Endodermal cell (in vitro differentiated cells): ENCODE measurements at regions not wholly inside any gene's neighbourhood (a gene's known extent, or its start where the extent isn't known, plus 50 kb on each side); places are given as distances from the start of the nearest gene placed in this dataset.

ENCODE experiments used
- DNase-seq: peaks from one replicate; pipeline ENCODE4 v3.0.0-alpha.2; 2017
- H3K27ac ChIP-seq: 2 replicates; pipeline ENCODE4 v1.5.1; 2013; ENCODE audit warnings: mild to moderate bottlenecking, low read depth, low read length, moderate library complexity
- H3K27me3 ChIP-seq: 2 replicates; pipeline ENCODE4 v1.6.1; 2013; ENCODE audit warnings: mild to moderate bottlenecking, low read length, moderate library complexity; ENCODE audit not compliant: insufficient read depth, control insufficient read depth, poor library complexity, severe bottlenecking
- H3K36me3 ChIP-seq: 2 replicates; pipeline ENCODE4 v1.7.0; 2013; ENCODE audit warnings: mild to moderate bottlenecking, low read length, moderate library complexity; ENCODE audit not compliant: control insufficient read depth, insufficient read depth
- H3K4me1 ChIP-seq: one replicate; pipeline ENCODE4 v1.7.0; 2013; ENCODE audit warnings: low read length; ENCODE audit not compliant: control insufficient read depth, insufficient read depth
- H3K4me3 ChIP-seq: 2 replicates; pipeline ENCODE4 v1.5.1; 2013; ENCODE audit warnings: mild to moderate bottlenecking, low read length, moderate library complexity
- H3K9ac ChIP-seq: 2 replicates; pipeline ENCODE4 v1.6.1; 2013; ENCODE audit warnings: mild to moderate bottlenecking, low read length, moderate library complexity; ENCODE audit not compliant: poor library complexity, severe bottlenecking; ENCODE audit errors: extremely low read depth
- H3K9me3 ChIP-seq: 2 replicates; pipeline ENCODE4 v1.6.1; 2013; ENCODE audit warnings: mild to moderate bottlenecking, low read length, moderate library complexity; ENCODE audit not compliant: control insufficient read depth
- H3K27ac Mint-ChIP-seq: 2 replicates; pipeline ENCODE4 v1.8.0; 2020; ENCODE audit warnings: mixed read lengths
- H3K27me3 Mint-ChIP-seq: 2 replicates; pipeline ENCODE4 v1.8.0; 2021; ENCODE audit warnings: mild to moderate bottlenecking, mixed read lengths; ENCODE audit not compliant: insufficient read depth
- H3K36me3 Mint-ChIP-seq: 2 replicates; pipeline ENCODE4 v1.8.0; 2020; ENCODE audit warnings: low read depth, mixed read lengths
- H3K4me1 Mint-ChIP-seq: 2 replicates; pipeline ENCODE4 v1.8.0; 2020; ENCODE audit warnings: mixed read lengths
- H3K4me3 Mint-ChIP-seq: 2 replicates; pipeline ENCODE4 v1.8.0; 2020; ENCODE audit warnings: mild to moderate bottlenecking, moderate library complexity, mixed read lengths
- H3K9me3 Mint-ChIP-seq: 2 replicates; pipeline ENCODE4 v1.8.0; 2020; ENCODE audit warnings: mild to moderate bottlenecking, mixed read lengths
- CTCF ChIP-seq: fragments of 200-600 bp; sonication (generic); conservative IDR thresholded peaks from 2 replicates; pipeline ENCODE4 v1.5.0; 2021; ENCODE audit warnings: antibody characterized with exemption, mild to moderate bottlenecking
- WGBS, 2 experiments: methylation state at CpG; one replicate each; pipeline versions ENCODE4 v1.1.5 to v1.1.7; 2013; ENCODE audit warnings: missing lambda C conversion rate in 2 of 2, mixed read lengths in 1 of 2; ENCODE audit not compliant: insufficient coverage in 1 of 2, insufficient read length in 1 of 2; 5-methylcytosine and 5-hydroxymethylcytosine counted together

GRCh38 chr12:126428769-126429168, 1363.5 kb downstream of the AACS start:
- H3K4me1 Mint-ChIP-seq: peaks cover 2% of the 10 kb centered on the region
- DNase-seq: no peak
- H3K36me3 Mint-ChIP-seq: no peaks in the 10 kb centered on the region
- Histone ChIP-seq H3K9ac (no peak overlapping the region), H3K4me1 (no peaks in the 10 kb centered on the region), H3K27me3 (no peaks in the 10 kb centered on the region), H3K4me3 (no peak overlapping the region), H3K27ac (no peak overlapping the region), H3K36me3 (no peaks in the 10 kb centered on the region), H3K9me3 (no peaks in the 10 kb centered on the region)
- WGBS, 2 experiments: 87 to 88% methylated on average over 4 to 5 of the region's 5 CpGs
- H3K4me3 Mint-ChIP-seq: no peak overlapping the region
- H3K27me3 Mint-ChIP-seq: no peaks in the 10 kb centered on the region
- H3K27ac Mint-ChIP-seq: no peak overlapping the region
- peaks cover 1% of the 10 kb centered on the region for H3K9me3 Mint-ChIP-seq
- no peak for TF ChIP-seq CTCF

GRCh38 chr12:126430921-126431320, 1365.7 kb downstream of the AACS start:
- no peak for DNase-seq
- Mint-ChIP-seq H3K4me1 (no peaks in the 10 kb centered on the region), H3K4me3 (no peak overlapping the region), H3K36me3 (no peaks in the 10 kb centered on the region), H3K9me3 (peaks cover 1% of the 10 kb centered on the region), H3K27ac (no peak overlapping the region), H3K27me3 (no peaks in the 10 kb centered on the region)
- Histone ChIP-seq H3K4me3 (no peak overlapping the region), H3K4me1 (no peaks in the 10 kb centered on the region), H3K9ac (no peak overlapping the region), H3K27me3 (no peaks in the 10 kb centered on the region), H3K27ac (no peak overlapping the region), H3K36me3 (no peaks in the 10 kb centered on the region), H3K9me3 (no peaks in the 10 kb centered on the region)
- 83 to 93% methylated on average over 1 to 2 of the region's 2 CpGs for WGBS, 2 experiments
- no peak for TF ChIP-seq CTCF

GRCh38 chr12:126431767-126432166, 1366.5 kb downstream of the AACS start:
- DNase-seq: no peak

More at GRCh38 chr12:126431767-126432166, 1366.5 kb downstream of the AACS start:
- Histone ChIP-seq H3K36me3 (no peaks in the 10 kb centered on the region), H3K9ac (no peak overlapping the region), H3K4me3 (no peak overlapping the region), H3K27ac (no peak overlapping the region), H3K9me3 (no peaks in the 10 kb centered on the region), H3K4me1 (no peaks in the 10 kb centered on the region), H3K27me3 (no peaks in the 10 kb centered on the region)
- Mint-ChIP-seq H3K4me1 (no peaks in the 10 kb centered on the region), H3K4me3 (no peak overlapping the region), H3K36me3 (no peaks in the 10 kb centered on the region), H3K27me3 (no peaks in the 10 kb centered on the region), H3K9me3 (peaks cover 1% of the 10 kb centered on the region), H3K27ac (no peak overlapping the region)
- no peak for TF ChIP-seq CTCF
- WGBS, 2 experiments: 79 to 85% methylated on average over 6 of the region's 6 CpGs
